Stomach (tissue), 4 donors: ENCODE measurements at regions not wholly inside any gene's neighbourhood (a gene's known extent, or its start where the extent isn't known, plus 50 kb on each side); places are given as distances from the start of the nearest gene placed in this dataset.

Experiments
- CTCF ChIP-seq, 7 experiments: fragments of 450-650 bp in 4 of 7; fragments of 200-600 bp in 3 of 7; sonication (generic) in 3 of 7; IDR thresholded peaks; one replicate each; pipeline ENCODE4 v1.5.1; 2016 to 2019; ENCODE audit warnings: antibody characterized with exemption in 7 of 7, control low read depth in 2 of 7, mild to moderate bottlenecking in 1 of 7
- POLR2AphosphoS5 ChIP-seq, 3 donors: sonication (generic); formaldehyde crosslinking; IDR thresholded peaks; one replicate each; pipeline ENCODE4 v1.6.1; 2016; ENCODE audit warnings: antibody characterized with exemption in 3 of 3

- TF ChIP-seq POLR2AphosphoS5 (IDR thresholded peaks at IDR 0.05), result no peak
- no peak for TF ChIP-seq CTCF (IDR thresholded peaks at IDR 0.05)
Observed at GRCh38 chr1:2927393-2928360, 93.6 kb upstream of the ACTRT2 start.
